GM21576 (cell line): ENCODE measurements at regions not wholly inside any gene's neighbourhood (a gene's known extent, or its start where the extent isn't known, plus 50 kb on each side); places are given as distances from the start of the nearest gene placed in this dataset.

ENCODE experiments used
- ATAC-seq: cut with Tn5 transposase; IDR thresholded peaks from one replicate; pipeline ENCODE4 v1.9.1; 2021; ENCODE audit warnings: mild to moderate bottlenecking, moderate library complexity; ENCODE audit not compliant: unreplicated experiment

- no peak for ATAC-seq
These were observed 123.6 kb upstream of the SMAD3 start for GRCh38 chr15:66941791-66942190.

GRCh38 chr15:66942649-66943390 lies 122.6 kb upstream of the SMAD3 start:
- ATAC-seq = no peak

GRCh38 chr15:66943456-66944095 lies 121.8 kb upstream of the SMAD3 start:
- ATAC-seq = no peak

GRCh38 chr15:66944121-66944520 lies 121.3 kb upstream of the SMAD3 start:
- ATAC-seq = no peak

GRCh38 chr15:66945286-66945685 lies 120.1 kb upstream of the SMAD3 start:
- no peak for ATAC-seq

GRCh38 chr15:66945842-66946241 lies 119.6 kb upstream of the SMAD3 start:
- no peak for ATAC-seq

GRCh38 chr15:66946578-66947164 lies 118.7 kb upstream of the SMAD3 start:
- no peak for ATAC-seq

GRCh38 chr15:66947471-66947870 lies 117.9 kb upstream of the SMAD3 start:
- no peak for ATAC-seq

- no peak for ATAC-seq
These were observed 117.1 kb upstream of the SMAD3 start for GRCh38 chr15:66948294-66948693.

- ATAC-seq = no peak
These were observed 115.3 kb upstream of the SMAD3 start for GRCh38 chr15:66950114-66950513.

- no peak for ATAC-seq
These were observed 113.7 kb upstream of the SMAD3 start for GRCh38 chr15:66951531-66952320.

GRCh38 chr15:66952756-66953522 lies 112.5 kb upstream of the SMAD3 start:
- ATAC-seq = no peak

- no peak for ATAC-seq
These were observed 111.7 kb upstream of the SMAD3 start for GRCh38 chr15:66953523-66954229.

GRCh38 chr15:66954601-66955000 lies 110.8 kb upstream of the SMAD3 start:
- no peak for ATAC-seq

GRCh38 chr15:66955001-66955516 lies 110.3 kb upstream of the SMAD3 start:
- no peak for ATAC-seq

GRCh38 chr15:66955871-66956585 lies 109.4 kb upstream of the SMAD3 start:
- no peak for ATAC-seq

- no peak for ATAC-seq
These were observed 108.6 kb upstream of the SMAD3 start for GRCh38 chr15:66956672-66957430.

GRCh38 chr15:66957431-66957720 lies 108.0 kb upstream of the SMAD3 start:
- ATAC-seq = no peak

GRCh38 chr15:66959066-66959465 lies 106.3 kb upstream of the SMAD3 start:
- ATAC-seq = no peak
